B cell (primary cell): ENCODE measurements at regions not wholly inside any gene's neighbourhood (a gene's known extent, or its start where the extent isn't known, plus 50 kb on each side); places are given as distances from the start of the nearest gene placed in this dataset.
A peak's percentile ranks its signal among the peaks of the same experiment; 100 is the strongest.

ENCODE experiments used
- ATAC-seq: fragments of 200-7000 bp; cut with Tn5 transposase; one replicate; pipeline ENCODE4 v1.10.0; 2021; ENCODE audit warnings: low read depth, mild to moderate bottlenecking, moderate number of reproducible peaks, moderate library complexity
- CTCF ChIA-PET: fragments of 350-600 bp; sonication (Branson Sonifier 250); formaldehyde crosslinking; loops from one replicate; lab custom pipeline; 2021; ENCODE audit warnings: antibody characterized with exemption, inconsistent platforms; lab: Charles Lee
- POLR2A ChIA-PET: fragments of 350-600 bp; sonication (Branson Sonifier 250); formaldehyde crosslinking; loops from one replicate; lab custom pipeline; 2021; ENCODE audit warnings: antibody characterized with exemption; lab: Charles Lee
- DNase-seq: peaks from one replicate; pipeline ENCODE4 v3.0.0; 2013
- H2AFZ ChIP-seq: 2 replicates; pipeline ENCODE4 v1.6.1; 2012; ENCODE audit warnings: mild to moderate bottlenecking, low read depth, low read length; ENCODE audit not compliant: insufficient read depth, poor library complexity, severe bottlenecking
- H3K27ac ChIP-seq, 2 donors: 1 replicate in 1 of 2; 2 replicates in 1 of 2; pipeline ENCODE4 v1.5.1; 2012 to 2013; ENCODE audit warnings: low read length in 2 of 2, mild to moderate bottlenecking in 2 of 2, moderate library complexity in 1 of 2
- H3K27me3 ChIP-seq, 4 experiments: fragments of 200-600 bp in 1 of 4; sonication (generic) in 1 of 4; replicated peaks in 1 of 4; 1 replicate in 2 of 4; 2 replicates in 2 of 4; pipeline versions ENCODE4 v1.6.1 to v1.7.0; 2013 to 2016; ENCODE audit warnings: low read length in 3 of 4, mild to moderate bottlenecking in 2 of 4, mixed read lengths in 1 of 4, moderate library complexity in 1 of 4; ENCODE audit not compliant: insufficient read depth in 4 of 4, control insufficient read depth in 3 of 4; ENCODE audit errors: control extremely low read depth in 1 of 4
- H3K36me3 ChIP-seq, 2 experiments: replicated peaks in 1 of 2; 1 replicate in 1 of 2; 2 replicates in 1 of 2; pipeline versions ENCODE4 v1.6.1 to v1.7.1; 2013; ENCODE audit warnings: low read length in 1 of 2; ENCODE audit not compliant: insufficient read depth in 2 of 2, control insufficient read depth in 1 of 2; ENCODE audit errors: control extremely low read depth in 1 of 2, extremely low read depth in 1 of 2
- H3K4me1 ChIP-seq, 2 donors: fragments of 200-600 bp in 1 of 2; sonication (generic) in 1 of 2; 1 replicate in 1 of 2; 2 replicates in 1 of 2; pipeline versions ENCODE4 v1.5.1 to v1.6.1; 2013 to 2017; ENCODE audit warnings: low read length in 2 of 2; ENCODE audit not compliant: control insufficient read depth in 2 of 2, insufficient read depth in 2 of 2
- H3K4me2 ChIP-seq: replicated peaks from 2 replicates; pipeline ENCODE3; 2012; ENCODE audit warnings: mild to moderate bottlenecking, low read depth, low read length; ENCODE audit not compliant: poor library complexity, severe bottlenecking
- H3K4me3 ChIP-seq, 5 experiments: fragments of 200-600 bp in 1 of 5; sonication (generic) in 1 of 5; 1 replicate in 3 of 5; 2 replicates in 2 of 5; pipeline versions ENCODE4 v1.5.1 to v1.7.0; 2011 to 2016; ENCODE audit warnings: low read length in 4 of 5, mild to moderate bottlenecking in 4 of 5, low read depth in 2 of 5, control low read depth in 1 of 5, moderate library complexity in 1 of 5; ENCODE audit not compliant: insufficient read depth in 1 of 5; ENCODE audit errors: control extremely low read depth in 1 of 5, extremely low read depth in 1 of 5
- H3K79me2 ChIP-seq: fragments of 200-600 bp; sonication (generic); one replicate; pipeline ENCODE4 v1.6.0; 2016; ENCODE audit warnings: low read length; ENCODE audit not compliant: control insufficient read depth, insufficient read depth
- H3K9ac ChIP-seq: fragments of 200-600 bp; sonication (generic); 2 replicates; pipeline ENCODE4 v1.6.1; 2017; ENCODE audit warnings: mild to moderate bottlenecking, low read length, moderate library complexity
- H3K9me3 ChIP-seq, 3 donors: one replicate each; pipeline versions ENCODE4 v1.6.1 to v1.7.1; 2013; ENCODE audit warnings: low read length in 2 of 3; ENCODE audit not compliant: control insufficient read depth in 2 of 3, insufficient read depth in 1 of 3; ENCODE audit errors: control extremely low read depth in 1 of 3
- H4K20me1 ChIP-seq: 2 replicates; pipeline ENCODE4 v1.6.0; 2012; ENCODE audit warnings: mild to moderate bottlenecking, low read length; ENCODE audit not compliant: insufficient read depth, control insufficient read depth, poor library complexity, severe bottlenecking
- H3K27ac Mint-ChIP-seq: one replicate; pipeline ENCODE4 v1.8.0; 2021; ENCODE audit warnings: mixed read lengths
- H3K27me3 Mint-ChIP-seq: one replicate; pipeline ENCODE4 v1.8.0; 2021; ENCODE audit warnings: mixed read lengths
- H3K4me1 Mint-ChIP-seq: one replicate; pipeline ENCODE4 v1.8.0; 2021; ENCODE audit warnings: mixed read lengths
- H3K4me3 Mint-ChIP-seq: one replicate; pipeline ENCODE4 v1.8.0; 2021; ENCODE audit warnings: mixed read lengths
- H3K9me3 Mint-ChIP-seq: one replicate; pipeline ENCODE4 v1.8.0; 2022; ENCODE audit warnings: mixed read lengths; ENCODE audit not compliant: insufficient read depth
- CTCF ChIP-seq: fragments of 200-600 bp; IDR thresholded peaks from one replicate; pipeline ENCODE4 v1.8.0; 2022; ENCODE audit warnings: antibody characterized with exemption, mild to moderate bottlenecking
- EZH2 ChIP-seq: IDR thresholded peaks from 2 replicates; pipeline ENCODE4 v1.6.1; 2012; ENCODE audit warnings: borderline replicate concordance, low read depth, mild to moderate bottlenecking, moderate library complexity, low read length; ENCODE audit not compliant: insufficient read depth, poor library complexity, severe bottlenecking
- WGBS: methylation state at CpG from one replicate; pipeline ENCODE4 v1.1.5; 2013; ENCODE audit warnings: missing lambda C conversion rate; ENCODE audit not compliant: insufficient coverage; 5-methylcytosine and 5-hydroxymethylcytosine counted together
- intact Hi-C: fragments of 100-400 bp; cut with micrococcal nuclease; formaldehyde crosslinking; loops from one replicate; pipeline ENCODE4 v1.10.0; 2022

GRCh38 chr5:108688485-108688884 lies 59.2 kb upstream of the FER start:
- no peak overlapping the region for H3K27ac ChIP-seq
- H3K27me3 ChIP-seq, result no peaks in the 10 kb centered on the region
- H3K4me3 ChIP-seq, result no peak overlapping the region
- H3K9me3 Mint-ChIP-seq, result no peaks in the 10 kb centered on the region
- H3K79me2 ChIP-seq, result no peaks in the 10 kb centered on the region
- H3K4me3 Mint-ChIP-seq, result no peak overlapping the region
- DNase-seq (no peak), ATAC-seq (no peak)
- intact Hi-C loops, result no loop called here
- no peak overlapping the region for H3K27ac Mint-ChIP-seq
- no peak overlapping the region for H3K4me2 ChIP-seq
- no peak overlapping the region for H3K9ac ChIP-seq
- CTCF ChIA-PET, result interaction anchor here (0.6 to 1.7 kb wide), 3 partner anchors 8 to 677 kb away, joined by 3 to 5 read pairs (median 3); no protein-coding TSS in a partner anchor
- H3K4me1 ChIP-seq, result peaks cover 5 to 14% of the 10 kb centered on the region in 2 donors
- peaks cover 3% of the 10 kb centered on the region for H3K27me3 Mint-ChIP-seq
- no peaks in the 10 kb centered on the region for H3K9me3 ChIP-seq
- H2AFZ ChIP-seq, result no peak overlapping the region
- POLR2A ChIA-PET, result no interaction called here
- H3K36me3 ChIP-seq, result no peaks in the 10 kb centered on the region
- no peaks in the 10 kb centered on the region for H4K20me1 ChIP-seq
- peaks cover 16% of the 10 kb centered on the region for H3K4me1 Mint-ChIP-seq
- TF ChIP-seq EZH2 (no peak), CTCF (no peak)

DNA sequence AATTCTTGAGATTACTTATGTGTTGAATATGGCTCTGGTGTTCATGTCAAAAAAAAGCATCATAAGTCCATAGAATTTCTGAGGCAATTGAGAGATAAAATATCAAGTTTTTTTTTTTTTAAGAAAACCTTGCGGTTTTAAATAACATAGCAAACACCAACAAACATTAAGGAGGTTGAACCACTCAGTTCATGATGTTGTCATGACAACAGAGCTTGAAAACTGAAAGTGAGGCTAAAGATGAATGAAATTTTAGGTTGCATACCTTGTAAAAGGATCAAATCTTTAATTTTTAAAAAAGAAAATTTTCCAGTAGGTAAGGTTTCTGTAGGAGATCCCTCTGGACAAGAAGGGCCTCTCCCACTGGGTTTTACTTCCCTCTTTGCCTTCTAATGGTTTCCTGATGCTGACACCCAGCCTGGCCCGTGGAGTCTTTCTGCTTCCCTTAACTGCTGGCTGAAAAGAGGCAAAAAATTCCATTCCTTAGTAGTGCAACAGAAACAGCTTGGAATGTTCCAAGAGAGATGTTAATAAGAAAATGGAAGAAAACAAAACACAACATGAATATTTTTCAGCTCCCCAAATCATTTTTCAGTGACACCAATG lies 60.0 kb upstream of the FER start:
- ChIA-PET POLR2A (no interaction called here), CTCF (interaction anchor here (0.6 to 1.7 kb wide), 3 partner anchors 9 to 678 kb away, joined by 3 to 5 read pairs (median 3); no protein-coding TSS in a partner anchor)
- no peak overlapping the region for H3K4me2 ChIP-seq
- H3K27ac ChIP-seq, result no peak overlapping the region
- H3K4me3 ChIP-seq, result no peak overlapping the region
- peaks cover 5 to 14% of the 10 kb centered on the region in 2 donors for H3K4me1 ChIP-seq
- intact Hi-C loops, result no loop called here
- Mint-ChIP-seq H3K9me3 (no peaks in the 10 kb centered on the region), H3K27ac (no peak overlapping the region), H3K4me3 (no peak overlapping the region), H3K4me1 (peaks cover 16% of the 10 kb centered on the region), H3K27me3 (peaks cover 3% of the 10 kb centered on the region)
- H4K20me1 ChIP-seq, result no peaks in the 10 kb centered on the region
- H3K36me3 ChIP-seq, result no peaks in the 10 kb centered on the region
- H3K27me3 ChIP-seq, result no peaks in the 10 kb centered on the region
- DNase-seq, result no peak
- WGBS, result no CpG with 5 or more reads among the region's 2 CpGs
- no peak for ATAC-seq
- TF ChIP-seq CTCF (no peak), EZH2 (no peak)
- H3K79me2 ChIP-seq, result no peaks in the 10 kb centered on the region
- H3K9me3 ChIP-seq, result no peaks in the 10 kb centered on the region
- H2AFZ ChIP-seq, result peak overlapping the region; percentile 32
- no peak overlapping the region for H3K9ac ChIP-seq
